H1 (cell line): ENCODE measurements at regions not wholly inside any gene's neighbourhood (a gene's known extent, or its start where the extent isn't known, plus 50 kb on each side); places are given as distances from the start of the nearest gene placed in this dataset.

Experiments used
- CHD2 ChIP-seq: IDR thresholded peaks from 2 replicates; pipeline ENCODE4 v1.6.1; 2012; ENCODE audit warnings: low read length, improper control_type of control experiment
- CTBP2 ChIP-seq: IDR thresholded peaks from 2 replicates; pipeline ENCODE4 v1.7.0; 2011; ENCODE audit warnings: borderline replicate concordance, mild to moderate bottlenecking, moderate library complexity, mixed read lengths, low read length; ENCODE audit not compliant: insufficient read depth, insufficient read length
- EGR1 ChIP-seq: IDR thresholded peaks from 2 replicates; pipeline ENCODE4 v1.6.1; 2011; ENCODE audit warnings: low read depth, low read length, borderline replicate concordance
- JUND ChIP-seq: IDR thresholded peaks from 2 replicates; pipeline ENCODE4 v1.6.1; 2011; ENCODE audit warnings: mild to moderate bottlenecking, improper control_type of control experiment, low read length
- KDM5A ChIP-seq: fragments of 200-600 bp; IDR thresholded peaks from 2 replicates; pipeline ENCODE4 v1.7.1; 2012; ENCODE audit warnings: mild to moderate bottlenecking, low read length, inconsistent platforms, mixed read lengths
- NRF1 ChIP-seq: IDR thresholded peaks from 2 replicates; pipeline ENCODE4 v1.6.1; 2011; ENCODE audit warnings: mild to moderate bottlenecking, low read depth, low read length, improper control_type of control experiment
- SP2 ChIP-seq: IDR thresholded peaks from 2 replicates; pipeline ENCODE4 v1.6.1; 2012; ENCODE audit warnings: mild to moderate bottlenecking, low read length, inconsistent platforms
- TAF1 ChIP-seq: IDR thresholded peaks from 2 replicates; pipeline ENCODE4 v1.6.1; 2011; ENCODE audit warnings: mild to moderate bottlenecking, low read depth, low read length
- TF ChIP-seq, protein P1 (sequence below): fragments of 300-600 bp; sonication (generic); IDR thresholded peaks from 2 replicates; pipeline ENCODE4 v1.7.1; 2012; ENCODE audit warnings: low read length, moderate library complexity, mild to moderate bottlenecking, inconsistent platforms; ENCODE audit not compliant: insufficient replicate concordance

- TF ChIP-seq, protein P1, sequence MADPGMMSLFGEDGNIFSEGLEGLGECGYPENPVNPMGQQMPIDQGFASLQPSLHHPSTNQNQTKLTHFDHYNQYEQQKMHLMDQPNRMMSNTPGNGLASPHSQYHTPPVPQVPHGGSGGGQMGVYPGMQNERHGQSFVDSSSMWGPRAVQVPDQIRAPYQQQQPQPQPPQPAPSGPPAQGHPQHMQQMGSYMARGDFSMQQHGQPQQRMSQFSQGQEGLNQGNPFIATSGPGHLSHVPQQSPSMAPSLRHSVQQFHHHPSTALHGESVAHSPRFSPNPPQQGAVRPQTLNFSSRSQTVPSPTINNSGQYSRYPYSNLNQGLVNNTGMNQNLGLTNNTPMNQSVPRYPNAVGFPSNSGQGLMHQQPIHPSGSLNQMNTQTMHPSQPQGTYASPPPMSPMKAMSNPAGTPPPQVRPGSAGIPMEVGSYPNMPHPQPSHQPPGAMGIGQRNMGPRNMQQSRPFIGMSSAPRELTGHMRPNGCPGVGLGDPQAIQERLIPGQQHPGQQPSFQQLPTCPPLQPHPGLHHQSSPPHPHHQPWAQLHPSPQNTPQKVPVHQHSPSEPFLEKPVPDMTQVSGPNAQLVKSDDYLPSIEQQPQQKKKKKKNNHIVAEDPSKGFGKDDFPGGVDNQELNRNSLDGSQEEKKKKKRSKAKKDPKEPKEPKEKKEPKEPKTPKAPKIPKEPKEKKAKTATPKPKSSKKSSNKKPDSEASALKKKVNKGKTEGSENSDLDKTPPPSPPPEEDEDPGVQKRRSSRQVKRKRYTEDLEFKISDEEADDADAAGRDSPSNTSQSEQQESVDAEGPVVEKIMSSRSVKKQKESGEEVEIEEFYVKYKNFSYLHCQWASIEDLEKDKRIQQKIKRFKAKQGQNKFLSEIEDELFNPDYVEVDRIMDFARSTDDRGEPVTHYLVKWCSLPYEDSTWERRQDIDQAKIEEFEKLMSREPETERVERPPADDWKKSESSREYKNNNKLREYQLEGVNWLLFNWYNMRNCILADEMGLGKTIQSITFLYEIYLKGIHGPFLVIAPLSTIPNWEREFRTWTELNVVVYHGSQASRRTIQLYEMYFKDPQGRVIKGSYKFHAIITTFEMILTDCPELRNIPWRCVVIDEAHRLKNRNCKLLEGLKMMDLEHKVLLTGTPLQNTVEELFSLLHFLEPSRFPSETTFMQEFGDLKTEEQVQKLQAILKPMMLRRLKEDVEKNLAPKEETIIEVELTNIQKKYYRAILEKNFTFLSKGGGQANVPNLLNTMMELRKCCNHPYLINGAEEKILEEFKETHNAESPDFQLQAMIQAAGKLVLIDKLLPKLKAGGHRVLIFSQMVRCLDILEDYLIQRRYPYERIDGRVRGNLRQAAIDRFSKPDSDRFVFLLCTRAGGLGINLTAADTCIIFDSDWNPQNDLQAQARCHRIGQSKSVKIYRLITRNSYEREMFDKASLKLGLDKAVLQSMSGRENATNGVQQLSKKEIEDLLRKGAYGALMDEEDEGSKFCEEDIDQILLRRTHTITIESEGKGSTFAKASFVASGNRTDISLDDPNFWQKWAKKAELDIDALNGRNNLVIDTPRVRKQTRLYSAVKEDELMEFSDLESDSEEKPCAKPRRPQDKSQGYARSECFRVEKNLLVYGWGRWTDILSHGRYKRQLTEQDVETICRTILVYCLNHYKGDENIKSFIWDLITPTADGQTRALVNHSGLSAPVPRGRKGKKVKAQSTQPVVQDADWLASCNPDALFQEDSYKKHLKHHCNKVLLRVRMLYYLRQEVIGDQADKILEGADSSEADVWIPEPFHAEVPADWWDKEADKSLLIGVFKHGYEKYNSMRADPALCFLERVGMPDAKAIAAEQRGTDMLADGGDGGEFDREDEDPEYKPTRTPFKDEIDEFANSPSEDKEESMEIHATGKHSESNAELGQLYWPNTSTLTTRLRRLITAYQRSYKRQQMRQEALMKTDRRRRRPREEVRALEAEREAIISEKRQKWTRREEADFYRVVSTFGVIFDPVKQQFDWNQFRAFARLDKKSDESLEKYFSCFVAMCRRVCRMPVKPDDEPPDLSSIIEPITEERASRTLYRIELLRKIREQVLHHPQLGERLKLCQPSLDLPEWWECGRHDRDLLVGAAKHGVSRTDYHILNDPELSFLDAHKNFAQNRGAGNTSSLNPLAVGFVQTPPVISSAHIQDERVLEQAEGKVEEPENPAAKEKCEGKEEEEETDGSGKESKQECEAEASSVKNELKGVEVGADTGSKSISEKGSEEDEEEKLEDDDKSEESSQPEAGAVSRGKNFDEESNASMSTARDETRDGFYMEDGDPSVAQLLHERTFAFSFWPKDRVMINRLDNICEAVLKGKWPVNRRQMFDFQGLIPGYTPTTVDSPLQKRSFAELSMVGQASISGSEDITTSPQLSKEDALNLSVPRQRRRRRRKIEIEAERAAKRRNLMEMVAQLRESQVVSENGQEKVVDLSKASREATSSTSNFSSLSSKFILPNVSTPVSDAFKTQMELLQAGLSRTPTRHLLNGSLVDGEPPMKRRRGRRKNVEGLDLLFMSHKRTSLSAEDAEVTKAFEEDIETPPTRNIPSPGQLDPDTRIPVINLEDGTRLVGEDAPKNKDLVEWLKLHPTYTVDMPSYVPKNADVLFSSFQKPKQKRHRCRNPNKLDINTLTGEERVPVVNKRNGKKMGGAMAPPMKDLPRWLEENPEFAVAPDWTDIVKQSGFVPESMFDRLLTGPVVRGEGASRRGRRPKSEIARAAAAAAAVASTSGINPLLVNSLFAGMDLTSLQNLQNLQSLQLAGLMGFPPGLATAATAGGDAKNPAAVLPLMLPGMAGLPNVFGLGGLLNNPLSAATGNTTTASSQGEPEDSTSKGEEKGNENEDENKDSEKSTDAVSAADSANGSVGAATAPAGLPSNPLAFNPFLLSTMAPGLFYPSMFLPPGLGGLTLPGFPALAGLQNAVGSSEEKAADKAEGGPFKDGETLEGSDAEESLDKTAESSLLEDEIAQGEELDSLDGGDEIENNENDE, result no peak
- TF ChIP-seq EGR1 (no peak), JUND (no peak), CHD2 (no peak), SP2 (no peak), NRF1 (no peak), CTBP2 (no peak), TAF1 (no peak), KDM5A (no peak)
These were observed 101.4 kb upstream of the ZC3H12C start (continued) for GRCh38 chr11:109991835-109992234.
